Trophoblast cell (in vitro differentiated cells and primary cell): ENCODE measurements at regions not wholly inside any gene's neighbourhood (a gene's known extent, or its start where the extent isn't known, plus 50 kb on each side); places are given as distances from the start of the nearest gene placed in this dataset.

ENCODE experiments used
- DNase-seq, 2 donors: peaks; one replicate each; pipeline ENCODE4 v3.0.0-alpha.2; 2016
- H2AFZ ChIP-seq: 2 replicates; pipeline ENCODE4 v1.6.1; 2013; ENCODE audit warnings: low read length, moderate library complexity, mild to moderate bottlenecking; ENCODE audit not compliant: insufficient read depth, poor library complexity
- H2AK5ac ChIP-seq: 2 replicates; pipeline ENCODE4 v1.6.1; 2013; ENCODE audit warnings: mild to moderate bottlenecking, low read length
- H2BK120ac ChIP-seq: 2 replicates; pipeline ENCODE4 v1.6.1; 2013; ENCODE audit warnings: low read length, mild to moderate bottlenecking, moderate library complexity; ENCODE audit not compliant: insufficient read depth, poor library complexity
- H2BK12ac ChIP-seq: 2 replicates; pipeline ENCODE4 v1.6.1; 2013; ENCODE audit warnings: mild to moderate bottlenecking, low read length, moderate library complexity
- H2BK5ac ChIP-seq: 2 replicates; pipeline ENCODE4 v1.6.1; 2013; ENCODE audit warnings: low read length, low read depth, moderate library complexity, mild to moderate bottlenecking; ENCODE audit not compliant: poor library complexity
- H3K14ac ChIP-seq: 2 replicates; pipeline ENCODE4 v1.6.1; 2013; ENCODE audit warnings: mild to moderate bottlenecking, low read length
- H3K18ac ChIP-seq: 2 replicates; pipeline ENCODE4 v1.6.1; 2013; ENCODE audit warnings: mild to moderate bottlenecking, low read length
- H3K23ac ChIP-seq: 2 replicates; pipeline ENCODE4 v1.6.1; 2013; ENCODE audit warnings: low read length
- H3K27ac ChIP-seq: 2 replicates; pipeline ENCODE4 v1.5.1; 2013; ENCODE audit warnings: low read depth, mild to moderate bottlenecking, inconsistent platforms, low read length, moderate library complexity
- H3K27me3 ChIP-seq: 2 replicates; pipeline ENCODE4 v1.6.1; 2013; ENCODE audit warnings: inconsistent platforms, mild to moderate bottlenecking, low read length, moderate library complexity; ENCODE audit not compliant: insufficient read depth
- H3K36me3 ChIP-seq, 2 experiments: 1 replicate in 1 of 2; 2 replicates in 1 of 2; pipeline ENCODE4 v1.6.1; 2013; ENCODE audit warnings: low read length in 2 of 2, mild to moderate bottlenecking in 2 of 2, moderate library complexity in 1 of 2; ENCODE audit not compliant: insufficient read depth in 2 of 2, control insufficient read depth in 1 of 2
- H3K4ac ChIP-seq: 2 replicates; pipeline ENCODE4 v1.6.1; 2013; ENCODE audit warnings: low read depth, mild to moderate bottlenecking, low read length, moderate library complexity
- H3K4me1 ChIP-seq, 2 experiments: 1 replicate in 1 of 2; 2 replicates in 1 of 2; pipeline ENCODE4 v1.6.1; 2013; ENCODE audit warnings: low read length in 2 of 2, mild to moderate bottlenecking in 2 of 2, moderate library complexity in 1 of 2; ENCODE audit not compliant: insufficient read depth in 2 of 2, control insufficient read depth in 1 of 2
- H3K4me2 ChIP-seq: 2 replicates; pipeline ENCODE4 v1.6.1; 2013; ENCODE audit warnings: inconsistent platforms, mild to moderate bottlenecking, low read length, moderate library complexity
- H3K4me3 ChIP-seq: 2 replicates; pipeline ENCODE4 v1.5.1; 2013; ENCODE audit warnings: mild to moderate bottlenecking, low read depth, low read length, inconsistent platforms
- H3K79me1 ChIP-seq: one replicate; pipeline ENCODE4 v1.6.1; 2013; ENCODE audit warnings: low read length
- H3K79me2 ChIP-seq: 2 replicates; pipeline ENCODE4 v1.6.1; 2013; ENCODE audit warnings: low read length, mild to moderate bottlenecking; ENCODE audit not compliant: control insufficient read depth, insufficient read depth, poor library complexity
- H3K9ac ChIP-seq: 2 replicates; pipeline ENCODE4 v1.6.1; 2013; ENCODE audit warnings: mild to moderate bottlenecking, low read length
- H3K9me3 ChIP-seq: 2 replicates; pipeline ENCODE4 v1.6.1; 2013; ENCODE audit warnings: low read depth, mild to moderate bottlenecking, control low read depth, inconsistent platforms, low read length; ENCODE audit not compliant: insufficient read depth
- H4K12ac ChIP-seq: 2 replicates; pipeline ENCODE4 v1.6.1; 2013; ENCODE audit warnings: low read depth, mild to moderate bottlenecking, low read length, moderate library complexity
- H4K8ac ChIP-seq: 2 replicates; pipeline ENCODE4 v1.6.1; 2013; ENCODE audit warnings: low read depth, mild to moderate bottlenecking, low read length, moderate library complexity
- H4K91ac ChIP-seq: one replicate; pipeline ENCODE4 v1.6.1; 2013; ENCODE audit warnings: low read depth, mild to moderate bottlenecking, low read length, moderate library complexity
- WGBS: extraction: QIAGEN DNeasy Blood & Tissue Kit; methylation state at CpG from one replicate; pipeline ENCODE4 v1.1.7; 2013; ENCODE audit warnings: missing lambda C conversion rate; ENCODE audit not compliant: insufficient read length, insufficient coverage; ENCODE audit errors: extremely low coverage; 5-methylcytosine and 5-hydroxymethylcytosine counted together

DNA sequence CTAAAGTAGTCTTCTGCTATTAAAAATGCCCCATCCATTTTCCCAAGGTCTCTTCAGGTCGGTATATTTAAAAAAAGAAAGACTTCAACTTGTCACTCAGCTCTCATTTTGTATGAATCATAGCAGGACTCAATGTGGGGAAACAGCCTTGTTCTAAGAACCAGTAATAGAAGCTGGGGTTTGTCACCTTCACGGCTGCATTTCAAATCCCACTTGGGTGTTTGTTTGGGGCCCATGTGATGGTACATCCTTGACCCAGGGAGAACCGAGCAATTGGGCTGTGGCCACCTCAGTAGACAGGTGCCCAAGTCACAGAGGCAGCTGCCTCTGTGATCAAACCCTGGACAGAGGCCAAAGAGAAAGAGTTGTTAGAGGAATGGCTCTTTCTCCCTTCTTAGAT lies 70.3 kb upstream of the ARL8B start:
- no peak overlapping the region for H4K12ac ChIP-seq
- H4K8ac ChIP-seq = no peak overlapping the region
- no peak overlapping the region for H3K23ac ChIP-seq
- H3K4me3 ChIP-seq = no peak overlapping the region
- H4K91ac ChIP-seq = no peak overlapping the region
- no peak overlapping the region for H3K4ac ChIP-seq
- no peaks in the 10 kb centered on the region for H3K27me3 ChIP-seq
- H3K9ac ChIP-seq = no peak overlapping the region
- H2BK12ac ChIP-seq = peak overlapping the region; percentile 53
- no peaks in the 10 kb centered on the region for H3K9me3 ChIP-seq
- WGBS = no CpG with 5 or more reads among the region's 3 CpGs
- no peak overlapping the region for H3K27ac ChIP-seq
- peaks cover 5% of the 10 kb centered on the region for H3K79me1 ChIP-seq
- H3K18ac ChIP-seq = no peak overlapping the region
- DNase-seq = no peak
- no peaks in the 10 kb centered on the region for H3K36me3 ChIP-seq
- H3K79me2 ChIP-seq = no peaks in the 10 kb centered on the region
- H3K14ac ChIP-seq = no peak overlapping the region
- peaks cover 7 to 9% of the 10 kb centered on the region in 2 experiments for H3K4me1 ChIP-seq
- peak overlapping the region; percentile 53 for H2BK5ac ChIP-seq
- H2AFZ ChIP-seq = no peak overlapping the region
- no peak overlapping the region for H3K4me2 ChIP-seq
- H2BK120ac ChIP-seq = peak overlapping the region; percentile 24
- no peak overlapping the region for H2AK5ac ChIP-seq

DNA sequence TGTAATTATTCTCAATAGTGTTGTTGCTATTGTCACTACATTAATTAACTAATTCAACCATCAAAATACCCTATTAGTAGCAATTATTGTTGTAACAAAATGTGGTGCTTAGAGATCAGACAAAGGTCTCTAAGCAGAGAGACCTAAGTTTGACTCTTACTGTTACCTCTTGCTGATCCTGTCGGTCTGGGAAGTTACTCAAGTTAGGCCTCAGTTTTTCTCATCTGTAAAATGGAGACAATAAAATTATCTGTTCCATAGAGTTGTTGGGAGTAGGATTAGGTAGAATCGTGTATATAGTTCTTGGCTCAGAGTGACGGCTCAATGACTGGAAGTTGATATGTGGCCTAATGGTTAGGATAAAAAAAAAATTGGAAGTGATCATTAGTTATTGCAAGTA lies 69.8 kb upstream of the ARL8B start:
- Histone ChIP-seq H3K4me1 (peaks cover 7 to 9% of the 10 kb centered on the region in 2 experiments), H3K4me3 (no peak overlapping the region), H3K27me3 (no peaks in the 10 kb centered on the region), H2BK5ac (no peak overlapping the region), H3K18ac (no peak overlapping the region), H4K12ac (no peak overlapping the region), H2AK5ac (no peak overlapping the region), H3K23ac (no peak overlapping the region), H3K36me3 (no peaks in the 10 kb centered on the region), H3K27ac (no peak overlapping the region), H3K4me2 (no peak overlapping the region), H3K9me3 (no peaks in the 10 kb centered on the region), H3K4ac (no peak overlapping the region), H2AFZ (no peak overlapping the region), H2BK12ac (no peak overlapping the region), H3K14ac (no peak overlapping the region), H2BK120ac (no peak overlapping the region), H3K79me2 (no peaks in the 10 kb centered on the region), H3K9ac (no peak overlapping the region), H4K91ac (no peak overlapping the region), H4K8ac (no peak overlapping the region), H3K79me1 (peaks cover 5% of the 10 kb centered on the region)
- no peak for DNase-seq
- no CpG with 5 or more reads among the region's 3 CpGs for WGBS

DNA sequence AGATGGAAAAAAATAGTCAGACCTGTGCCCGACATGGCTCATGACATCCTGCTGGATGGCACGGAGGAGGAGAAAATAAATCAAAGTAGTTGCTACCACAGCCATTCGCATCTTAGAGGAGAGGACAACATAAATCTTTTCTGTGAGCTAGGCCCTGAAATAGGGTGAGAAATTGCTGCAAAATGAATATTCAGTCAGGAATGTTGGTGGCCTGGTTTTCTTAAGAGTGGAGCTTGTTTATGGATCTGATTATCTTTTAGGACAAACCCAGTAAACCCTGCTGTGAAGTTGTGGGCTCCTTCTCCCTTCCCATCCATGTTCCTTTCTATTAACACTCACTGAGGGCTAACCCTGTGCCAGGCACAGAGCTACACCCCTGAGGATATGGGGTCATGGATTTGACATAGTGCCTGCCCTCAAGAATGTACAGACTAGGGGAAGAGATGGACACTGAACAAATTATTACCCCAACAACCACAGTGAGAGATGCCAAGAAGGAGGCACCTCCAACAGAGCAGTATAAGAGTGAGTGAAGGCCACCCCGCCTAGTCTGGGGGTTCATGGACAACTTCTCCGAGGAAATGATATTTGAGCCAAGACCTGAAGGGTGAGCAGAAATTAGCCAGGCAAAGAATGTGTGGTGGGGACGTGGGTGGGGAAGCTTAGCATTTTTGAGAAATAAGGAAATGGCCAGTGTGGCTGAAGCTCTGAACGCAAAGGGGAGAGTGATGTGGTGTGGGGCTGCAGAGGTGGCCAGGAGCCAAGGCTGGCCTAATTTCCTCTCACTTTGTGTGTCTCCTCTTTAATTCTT lies 68.9 kb upstream of the ARL8B start:
- no peaks in the 10 kb centered on the region for H3K9me3 ChIP-seq
- H2BK12ac ChIP-seq = peak overlapping the region; percentile 37
- H4K12ac ChIP-seq = no peak overlapping the region
- H2AFZ ChIP-seq = no peak overlapping the region
- DNase-seq = peak; percentile 50 to 68
- no peak overlapping the region for H3K18ac ChIP-seq
- peaks cover 7 to 9% of the 10 kb centered on the region in 2 experiments for H3K4me1 ChIP-seq
- H3K27ac ChIP-seq = no peak overlapping the region
- H2AK5ac ChIP-seq = no peak overlapping the region
- H2BK120ac ChIP-seq = peak overlapping the region; percentile 0
- H3K14ac ChIP-seq = no peak overlapping the region
- H3K4ac ChIP-seq = no peak overlapping the region
- no peak overlapping the region for H2BK5ac ChIP-seq
- peak overlapping the region; percentile 32 for H4K91ac ChIP-seq
- no peak overlapping the region for H3K4me2 ChIP-seq
- peaks cover 5% of the 10 kb centered on the region for H3K79me1 ChIP-seq
- no peaks in the 10 kb centered on the region for H3K36me3 ChIP-seq
- WGBS = no CpG with 5 or more reads among the region's 7 CpGs
- H3K27me3 ChIP-seq = no peaks in the 10 kb centered on the region
- no peak overlapping the region for H3K23ac ChIP-seq
- peak overlapping the region; percentile 16 for H4K8ac ChIP-seq
- no peak overlapping the region for H3K9ac ChIP-seq
- no peak overlapping the region for H3K4me3 ChIP-seq
- H3K79me2 ChIP-seq = no peaks in the 10 kb centered on the region

DNA sequence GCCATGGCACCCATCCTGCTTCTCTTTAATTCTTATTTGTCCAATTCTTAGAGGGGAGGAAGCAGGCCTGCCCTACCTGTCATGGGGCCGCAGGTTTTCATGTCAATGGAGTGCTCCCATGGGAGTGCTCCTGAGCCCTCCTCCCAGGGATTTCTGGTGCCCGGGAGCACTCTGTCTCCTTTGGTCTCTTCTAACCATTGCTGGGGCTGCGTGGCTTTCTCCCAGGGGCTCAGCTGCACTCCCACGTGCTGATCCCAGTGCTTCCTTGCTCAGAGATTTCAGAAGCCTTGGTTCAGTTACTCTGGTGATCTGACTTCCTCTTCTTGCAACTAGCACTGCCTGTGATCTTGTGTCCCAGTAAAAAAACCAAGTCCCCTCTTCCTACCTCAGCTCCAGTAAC lies 68.0 kb upstream of the ARL8B start:
- H3K27ac ChIP-seq = no peak overlapping the region
- no peak overlapping the region for H3K23ac ChIP-seq
- H3K79me1 ChIP-seq = peaks cover 5% of the 10 kb centered on the region
- H3K18ac ChIP-seq = peak overlapping the region; percentile 48
- peak in 1 of 2 donors; percentile 10 for DNase-seq
- H2BK12ac ChIP-seq = peak overlapping the region; percentile 92
- no peaks in the 10 kb centered on the region for H3K9me3 ChIP-seq
- peak overlapping the region; percentile 92 for H2AK5ac ChIP-seq
- H4K8ac ChIP-seq = peak overlapping the region; percentile 33
- no peak overlapping the region for H3K4me2 ChIP-seq
- no peak overlapping the region for H3K4me3 ChIP-seq
- no CpG with 5 or more reads among the region's 4 CpGs for WGBS
- no peak overlapping the region for H3K9ac ChIP-seq
- no peak overlapping the region for H3K4ac ChIP-seq
- peak overlapping the region; percentile 51 for H3K14ac ChIP-seq
- no peaks in the 10 kb centered on the region for H3K27me3 ChIP-seq
- H3K36me3 ChIP-seq = no peaks in the 10 kb centered on the region
- peak overlapping the region; percentile 20 for H2BK5ac ChIP-seq
- H4K91ac ChIP-seq = peak overlapping the region; percentile 56
- peak overlapping the region; percentile 23 for H2AFZ ChIP-seq
- H4K12ac ChIP-seq = no peak overlapping the region
- peaks cover 6 to 7% of the 10 kb centered on the region in 2 experiments for H3K4me1 ChIP-seq
- H2BK120ac ChIP-seq = peak overlapping the region; percentile 59
- no peaks in the 10 kb centered on the region for H3K79me2 ChIP-seq
